NOMO-1 (cell line): ENCODE measurements at regions not wholly inside any gene's neighbourhood (a gene's known extent, or its start where the extent isn't known, plus 50 kb on each side); places are given as distances from the start of the nearest gene placed in this dataset.

Experiments
- DNase-seq, 2 experiments: peaks; one replicate each; lab custom pipeline; 2025; ENCODE audit not compliant: unreplicated experiment in 2 of 2; lab: John Stamatoyannopoulos, UW

DNA sequence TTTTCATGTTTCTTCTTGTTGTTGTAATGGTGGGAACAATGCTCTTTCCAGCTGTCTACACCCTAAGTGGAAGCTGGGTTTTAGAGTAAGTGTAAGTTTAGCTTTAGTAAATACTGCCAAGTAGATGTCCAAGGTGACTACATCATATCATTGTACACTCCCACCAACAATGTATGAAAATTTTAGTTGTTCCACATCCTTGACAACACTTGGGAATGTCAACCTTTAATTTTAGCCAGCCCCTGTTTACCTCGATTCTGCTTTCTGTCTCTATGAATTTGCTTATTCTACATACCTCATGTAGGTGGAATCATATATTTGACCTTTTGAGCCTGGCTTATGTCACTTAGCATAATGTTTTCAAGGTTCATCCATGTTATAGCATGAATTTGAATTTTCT, 93.0 kb downstream of the MTPAP start:
- no peak for DNase-seq

DNA sequence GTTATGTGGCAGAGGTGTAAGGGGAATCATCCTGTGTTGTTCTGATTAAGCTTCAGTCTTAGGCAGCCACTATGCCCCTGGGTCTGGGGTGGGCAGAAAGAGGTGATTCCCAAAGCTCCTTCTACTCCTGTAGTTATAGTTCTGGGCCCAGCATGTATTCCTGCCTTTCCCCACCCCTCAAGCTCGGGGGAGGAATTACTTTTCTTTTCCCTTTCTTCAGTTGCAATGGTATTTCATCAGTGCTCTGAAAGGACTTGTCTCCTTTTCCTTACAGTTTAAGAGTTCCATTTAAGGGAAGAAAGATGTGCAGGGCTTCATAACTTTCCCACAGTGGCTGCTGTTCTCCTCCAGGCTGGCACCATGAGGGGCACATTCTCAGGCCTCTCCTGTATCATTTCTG, 94.2 kb downstream of the MTPAP start:
- no peak for DNase-seq

DNA sequence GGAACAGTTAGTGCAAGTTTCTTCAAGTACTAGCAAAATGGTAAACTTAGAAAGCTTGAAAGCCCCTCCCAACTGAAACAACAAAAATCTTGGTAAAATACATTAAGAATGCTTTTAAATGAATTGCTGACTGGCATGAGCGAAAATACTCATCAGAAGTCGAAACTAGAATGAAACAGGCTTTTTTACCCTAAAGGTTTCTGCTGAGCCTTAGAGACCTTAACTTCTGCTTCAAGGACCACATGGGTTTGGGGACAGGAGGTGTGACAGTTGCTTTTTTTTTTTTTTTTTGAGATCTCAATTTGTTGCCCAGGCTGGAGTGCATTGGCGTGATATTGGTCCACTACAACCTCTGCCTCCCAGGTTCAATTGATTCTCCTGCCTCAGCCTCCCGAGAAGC, 100.3 kb downstream of the MTPAP start:
- no peak for DNase-seq

DNA sequence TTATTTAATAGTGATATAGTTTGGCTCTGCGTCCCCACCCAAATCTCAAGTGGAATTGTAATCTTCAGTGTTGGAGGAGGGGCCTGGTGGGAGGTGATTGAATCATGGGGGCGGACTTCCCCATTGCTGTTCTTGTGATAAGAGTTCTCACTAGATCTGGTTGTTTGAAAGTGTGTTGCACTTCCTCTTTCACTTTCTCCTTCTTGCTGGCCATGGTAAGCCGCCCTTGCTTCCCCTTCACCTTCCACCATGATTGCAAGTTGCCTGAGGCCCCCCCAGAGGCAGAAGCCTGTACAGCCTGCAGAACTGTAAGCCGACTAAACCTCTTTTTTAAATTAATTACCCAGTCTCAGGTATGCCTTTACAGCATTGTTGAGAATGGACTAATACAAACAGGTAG, 101.4 kb downstream of the MTPAP start:
- peak; percentile 41 to 69 for DNase-seq

DNA sequence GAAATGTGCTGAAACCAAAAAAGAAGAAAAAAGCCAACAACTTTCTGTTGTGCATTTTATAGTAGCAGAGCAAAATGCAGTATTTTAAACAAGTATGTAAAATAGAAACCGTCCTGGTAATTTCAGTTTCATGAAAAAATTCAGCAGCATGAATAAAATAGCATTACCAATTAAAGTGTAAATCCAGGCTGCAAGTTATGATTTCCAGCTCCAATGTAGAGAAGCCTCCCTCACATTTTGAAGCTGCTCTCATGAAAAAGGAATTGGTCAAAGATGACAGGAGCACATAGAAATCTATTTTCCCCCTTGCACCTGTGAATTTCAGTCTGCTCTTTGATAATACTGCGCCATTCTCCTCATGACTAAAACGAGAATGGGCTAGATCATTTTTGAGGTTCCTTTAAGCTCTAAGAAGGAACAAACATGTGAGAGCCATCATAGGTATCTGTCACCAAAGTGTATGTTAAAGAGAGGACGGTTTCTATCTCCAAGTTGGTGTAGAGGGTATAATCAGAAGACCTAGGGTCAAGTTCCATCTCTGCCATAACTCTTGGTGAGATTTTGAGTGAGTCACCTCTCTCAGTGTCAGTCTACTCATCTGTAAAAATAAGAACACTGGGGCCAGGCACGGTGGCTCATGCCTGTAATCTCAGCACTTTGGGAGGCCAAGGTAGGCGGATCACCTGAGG, 107.5 kb downstream of the MTPAP start:
- no peak for DNase-seq

DNA sequence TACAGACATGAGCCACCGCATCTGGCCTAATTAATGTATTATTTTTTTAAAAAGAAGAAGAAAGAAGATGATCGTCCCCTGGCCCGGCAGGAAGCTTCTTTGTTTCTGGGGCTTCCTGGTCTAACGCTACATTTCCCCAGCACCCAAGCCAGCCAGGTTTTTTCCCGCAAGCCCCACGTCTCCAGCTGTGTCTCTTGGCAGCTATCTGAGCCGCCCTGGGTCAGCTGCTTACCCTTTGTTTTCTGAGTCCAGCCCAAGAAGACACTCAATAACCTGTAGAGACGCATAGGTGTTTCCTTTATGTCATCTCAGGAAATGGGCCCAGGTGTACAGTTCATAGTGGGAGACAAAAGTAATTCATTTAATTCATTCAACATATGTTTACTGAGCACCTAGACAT, 110.2 kb downstream of the MTPAP start:
- no peak for DNase-seq

DNA sequence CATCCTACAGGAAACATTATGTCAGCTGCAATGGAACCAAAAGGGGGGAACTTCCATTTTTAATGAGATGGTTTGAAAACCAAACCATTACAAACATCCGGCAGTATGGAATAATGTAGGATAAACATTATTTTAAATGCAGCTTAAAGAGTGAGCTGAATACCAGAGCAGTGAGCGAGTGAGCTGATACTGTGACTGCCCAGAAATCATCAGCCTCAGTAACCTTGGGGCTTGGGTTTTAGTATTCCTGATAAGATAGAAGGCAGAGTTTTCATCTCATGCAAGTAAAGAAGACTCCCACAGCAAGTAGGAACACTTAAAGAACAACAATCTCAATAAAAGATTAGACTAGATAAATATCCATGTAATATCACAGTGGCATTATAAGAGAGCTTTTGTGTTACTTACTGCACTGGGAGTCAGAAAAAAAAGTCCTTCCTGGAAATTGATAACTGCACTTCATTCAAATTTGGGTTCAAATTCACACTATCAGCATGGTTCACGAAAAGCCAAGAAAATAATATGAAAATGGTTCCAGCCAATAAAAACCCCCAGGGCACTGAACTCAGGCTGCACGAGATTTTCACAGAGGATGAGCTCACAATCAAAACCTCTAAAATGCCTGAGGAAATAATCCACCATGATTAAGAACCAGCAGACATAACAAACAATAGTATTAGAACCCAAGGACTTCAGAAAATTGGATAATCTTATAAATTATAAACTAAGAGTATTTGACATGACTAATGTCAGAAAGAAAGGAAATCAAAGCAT, 115.7 kb downstream of the MTPAP start:
- DNase-seq, result no peak

DNA sequence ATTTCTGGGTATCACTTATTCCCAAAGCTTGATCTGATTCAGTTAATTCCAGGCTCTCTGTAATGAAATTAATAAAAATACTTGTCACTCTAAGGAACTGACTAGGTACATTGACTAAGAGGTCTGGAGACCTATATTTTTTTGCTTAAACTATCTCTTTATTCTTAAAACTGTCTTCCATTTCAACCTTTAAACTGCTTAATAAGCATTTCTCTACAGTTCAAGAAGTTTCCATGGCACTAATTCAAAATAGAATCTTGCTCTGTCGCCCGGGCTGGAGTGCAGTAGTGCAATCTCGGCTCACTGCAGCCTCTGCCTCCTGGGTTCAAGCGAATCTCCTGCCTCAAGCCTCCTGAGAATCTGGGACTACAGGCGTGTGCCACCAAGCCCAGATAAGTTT, 117.4 kb downstream of the MTPAP start:
- no peak for DNase-seq

DNA sequence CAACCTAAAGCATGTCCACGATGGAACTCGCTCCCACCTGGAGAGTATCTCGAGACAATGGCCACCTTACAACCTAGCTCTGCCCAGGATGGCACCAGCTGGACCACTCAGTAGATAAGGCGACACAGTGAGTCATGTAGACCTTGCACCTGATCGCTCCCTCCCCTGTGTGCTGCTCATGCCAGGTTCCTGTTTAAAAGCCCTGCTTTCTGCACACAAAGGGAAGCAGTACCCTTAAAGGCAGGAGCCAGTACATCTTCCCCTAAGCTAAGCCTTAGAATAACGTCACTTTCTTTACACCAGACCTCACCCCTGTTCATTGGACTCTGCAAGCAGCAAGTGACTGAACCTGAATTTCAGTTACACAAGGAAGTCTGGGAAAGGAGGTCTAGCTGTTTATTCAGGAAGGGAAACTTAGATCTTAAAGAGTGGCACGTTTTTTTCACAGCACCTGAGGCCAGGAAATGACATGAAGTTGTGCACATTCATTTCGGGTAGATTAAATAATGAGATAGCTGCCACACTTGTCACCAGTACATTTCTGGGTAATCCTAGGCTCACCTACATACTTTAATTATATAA, 117.9 kb downstream of the MTPAP start:
- DNase-seq, result peak; percentile 68 to 83

DNA sequence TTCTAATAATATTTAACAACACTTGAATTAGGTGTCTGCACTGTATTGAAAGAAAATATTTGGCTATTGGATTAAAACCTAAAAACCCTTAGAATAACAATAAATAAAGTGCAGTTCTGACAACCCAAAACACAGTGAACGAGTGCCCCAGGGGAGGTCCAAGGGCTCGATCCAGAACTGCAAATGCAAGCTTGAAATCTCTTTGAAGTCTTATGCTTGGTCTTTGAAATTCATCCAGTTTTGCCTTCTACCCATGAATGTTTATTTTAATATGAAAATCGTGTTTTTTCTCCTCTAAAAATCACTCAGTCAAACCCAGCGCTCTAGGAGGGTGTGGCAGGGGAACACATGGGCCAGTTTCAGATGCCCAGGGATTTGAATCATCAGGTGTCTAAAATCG, 119.5 kb downstream of the MTPAP start:
- DNase-seq, result no peak

DNA sequence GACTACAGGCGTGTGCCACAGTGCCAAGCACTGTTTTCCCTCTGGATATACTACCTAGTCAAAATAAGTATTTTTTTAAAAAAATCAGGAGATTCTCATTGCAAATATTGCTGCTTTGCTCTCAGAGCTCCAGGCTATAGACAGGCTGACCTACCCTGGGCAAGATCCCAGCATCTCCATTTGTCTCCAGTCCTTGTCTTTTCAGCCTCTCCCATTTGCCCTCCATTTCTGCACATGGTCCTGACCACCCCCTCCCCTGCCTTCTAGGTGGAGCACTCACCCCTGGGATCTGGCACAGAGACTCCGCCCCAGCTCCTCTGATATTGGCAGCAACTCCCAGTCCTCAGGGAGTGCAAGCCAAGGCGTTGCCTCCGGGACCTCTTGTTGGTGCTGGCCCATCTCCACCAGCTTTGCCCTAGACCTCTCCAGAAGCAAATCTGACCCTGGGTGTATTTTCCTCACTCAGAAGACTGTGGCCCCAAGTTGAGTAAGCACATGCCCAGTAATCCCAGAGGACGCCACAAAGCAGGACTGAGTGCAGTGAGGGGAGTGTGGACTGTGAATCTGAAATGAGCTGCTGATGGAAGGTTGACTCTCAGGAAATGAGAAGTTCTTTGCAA, 120.6 kb downstream of the MTPAP start:
- no peak for DNase-seq

DNA sequence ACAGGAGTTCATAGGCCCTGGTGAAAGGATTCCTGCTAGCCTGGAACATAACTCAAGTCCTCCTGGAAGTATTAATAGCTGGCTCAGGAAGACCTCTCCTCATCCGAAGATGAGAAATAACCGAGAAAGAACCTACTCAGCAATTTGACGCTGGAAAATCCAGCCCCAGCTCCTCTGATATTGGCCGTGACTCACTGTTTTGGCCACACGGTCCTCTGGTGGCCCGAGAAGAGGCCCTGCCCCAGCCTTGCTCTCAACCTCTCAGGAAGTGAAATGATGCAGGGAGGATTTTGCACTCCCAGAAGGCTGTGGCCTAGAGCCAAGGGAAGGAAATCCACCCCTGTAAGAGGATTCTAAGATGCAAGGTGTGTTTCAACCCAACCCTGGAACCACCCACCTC, 121.6 kb downstream of the MTPAP start:
- DNase-seq, result no peak

DNA sequence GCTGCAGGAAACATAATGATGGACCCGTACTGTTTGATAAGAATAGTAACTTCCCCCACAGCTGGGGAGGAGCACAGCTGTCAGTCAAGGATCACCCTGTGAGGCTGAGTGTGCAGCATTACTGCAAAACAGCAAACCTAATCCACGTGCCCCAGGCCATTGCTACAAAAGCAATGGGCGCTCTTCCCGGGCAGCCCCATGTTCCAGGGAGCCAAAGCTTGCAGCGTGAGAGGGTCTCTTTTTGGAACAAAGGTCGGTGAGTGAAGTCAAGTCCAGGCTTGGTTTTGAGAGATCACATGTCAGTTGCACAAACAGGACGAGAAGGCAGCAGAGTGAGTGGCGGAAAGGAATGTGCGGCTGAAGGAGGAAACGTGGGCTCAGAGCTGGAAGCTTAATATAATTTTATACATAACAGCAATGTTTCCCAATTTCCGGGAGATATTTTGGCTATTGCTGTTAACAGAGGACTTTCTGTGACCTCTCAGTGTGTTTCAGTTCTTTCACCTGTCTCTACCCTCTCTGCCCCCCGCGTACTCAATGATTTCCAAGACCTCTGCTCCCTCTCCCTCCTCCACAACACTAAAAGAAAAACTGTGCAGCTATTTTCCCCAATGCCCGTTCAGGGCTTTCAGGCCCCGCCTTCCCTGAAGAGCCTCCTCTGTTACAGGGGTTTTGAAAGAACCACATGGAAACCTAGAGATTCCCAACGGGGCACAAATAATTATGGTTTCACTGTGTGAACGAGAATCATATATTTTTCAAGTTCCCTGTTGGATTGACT, 128.9 kb downstream of the MTPAP start:
- peak; percentile 62 to 63 for DNase-seq

DNA sequence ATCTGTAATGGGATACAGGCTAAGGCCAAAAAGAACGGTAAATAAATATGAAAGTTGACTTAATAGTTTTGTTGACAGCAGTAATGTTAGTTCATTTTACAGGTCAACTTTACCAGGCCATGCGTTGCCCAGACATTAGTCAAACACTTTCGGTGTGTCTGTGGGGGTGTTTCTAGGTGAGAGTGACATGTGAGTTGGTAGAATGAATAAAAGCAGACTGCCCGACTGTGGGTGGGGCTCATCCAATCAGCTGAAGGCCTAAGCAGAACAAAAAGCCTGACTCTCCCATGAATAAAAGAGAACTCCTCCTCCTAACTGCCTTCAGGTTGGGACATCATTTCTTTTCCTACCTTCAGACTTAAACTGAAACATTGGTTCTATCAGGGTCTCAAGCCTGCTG, 132.3 kb downstream of the MTPAP start:
- DNase-seq, result no peak

DNA sequence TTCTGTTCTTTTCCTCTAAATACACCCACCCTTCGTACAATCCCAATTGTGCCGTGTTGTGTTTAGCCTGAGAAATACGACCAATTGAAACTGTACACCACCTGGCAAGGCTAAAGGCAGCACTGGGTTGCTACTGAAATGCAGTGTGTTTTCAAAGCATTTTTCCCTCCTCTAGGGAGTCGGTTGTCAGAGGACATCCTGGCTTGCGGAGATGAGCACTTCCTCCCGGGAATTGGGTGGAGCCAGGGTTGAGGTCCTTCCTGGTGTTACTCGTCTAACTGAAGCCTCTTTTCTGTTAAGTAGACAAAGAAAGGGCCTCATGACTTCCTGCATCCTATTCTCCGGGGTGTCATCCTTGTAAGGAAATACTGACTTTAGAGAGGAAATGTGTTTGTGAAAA, 133.5 kb downstream of the MTPAP start:
- no peak for DNase-seq

DNA sequence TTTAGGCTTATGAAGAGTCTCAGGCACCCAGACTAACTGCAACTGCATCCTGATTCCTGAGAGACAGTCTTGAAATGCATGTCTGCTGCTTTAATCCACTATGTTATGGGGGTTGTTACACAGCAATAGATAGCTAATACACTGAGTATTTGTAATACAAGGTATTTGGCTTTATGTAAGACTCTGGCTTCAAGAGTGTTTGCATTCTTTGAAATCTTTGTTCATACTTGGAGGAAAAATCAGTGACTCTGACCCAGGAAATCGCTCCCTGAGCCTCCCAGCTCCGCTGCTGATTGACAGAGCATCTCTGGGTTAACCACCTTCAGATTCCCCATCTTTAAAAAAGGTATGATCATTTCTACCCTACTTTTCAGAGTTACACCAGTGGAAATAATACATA, 133.9 kb downstream of the MTPAP start:
- DNase-seq, result no peak

DNA sequence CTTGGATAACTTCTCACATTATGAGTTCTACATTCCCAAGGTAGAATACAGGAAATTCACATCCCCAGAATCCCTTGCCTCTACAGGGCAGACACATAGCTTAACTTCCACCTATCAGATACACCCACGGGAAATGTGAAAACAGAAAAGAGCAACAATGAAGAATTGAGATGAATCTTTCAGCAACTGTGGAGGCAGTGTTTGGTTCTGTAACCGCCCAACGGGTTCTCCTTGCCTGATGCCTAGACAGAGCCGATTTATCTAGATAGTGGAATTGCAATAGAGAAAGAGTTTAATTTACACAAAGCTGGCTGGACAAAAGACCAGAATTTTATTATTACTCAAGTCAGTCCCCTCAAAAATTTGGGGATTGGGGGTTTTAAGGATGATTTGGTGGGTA, 138.8 kb downstream of the MTPAP start:
- DNase-seq, result no peak

DNA sequence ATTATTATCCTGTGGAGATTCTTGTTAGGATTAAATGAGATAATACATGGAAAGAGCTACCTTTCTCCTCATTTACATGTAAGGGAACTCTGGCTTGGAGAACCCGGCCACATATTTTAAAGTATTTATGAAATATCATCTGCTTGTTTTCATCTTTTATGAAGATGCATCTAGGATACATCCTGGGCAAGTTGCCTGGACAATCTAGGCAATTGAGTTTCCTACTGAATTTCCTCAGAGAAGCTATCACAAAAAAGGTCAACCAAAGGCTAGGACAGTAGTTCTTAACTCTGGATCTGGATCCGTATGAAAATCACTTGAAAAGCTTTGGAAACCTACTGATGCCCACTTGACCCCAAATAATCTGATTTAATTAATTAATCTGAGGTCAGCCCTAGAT, 140.7 kb downstream of the MTPAP start:
- DNase-seq, result no peak

DNA sequence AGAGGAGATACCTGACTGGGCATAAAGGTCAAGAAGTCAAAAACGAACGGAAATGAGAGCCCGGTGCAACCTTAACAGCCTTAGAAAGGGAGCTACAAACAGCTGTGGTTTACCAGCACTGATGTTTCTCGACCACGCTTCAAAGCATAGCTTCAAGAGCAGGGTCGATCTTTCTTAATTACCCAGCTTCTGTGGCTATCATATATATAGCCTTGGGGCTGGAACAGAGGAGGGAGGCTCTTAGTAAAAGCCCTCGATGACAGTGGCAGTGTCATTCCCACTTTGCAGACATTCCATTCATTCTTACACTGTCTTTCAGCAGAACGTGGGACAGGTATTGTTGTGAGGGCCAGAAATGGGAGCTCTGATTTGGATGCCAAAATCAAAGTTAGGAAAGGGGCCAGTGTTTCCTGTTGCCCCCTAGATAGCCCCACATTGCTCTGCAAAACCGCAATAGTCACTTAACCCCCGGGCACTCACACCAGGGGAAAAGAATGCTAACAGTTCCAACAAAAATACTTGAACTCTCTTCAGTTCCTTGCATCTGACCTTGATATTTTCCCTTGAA, 141.5 kb downstream of the MTPAP start:
- DNase-seq, result no peak

DNA sequence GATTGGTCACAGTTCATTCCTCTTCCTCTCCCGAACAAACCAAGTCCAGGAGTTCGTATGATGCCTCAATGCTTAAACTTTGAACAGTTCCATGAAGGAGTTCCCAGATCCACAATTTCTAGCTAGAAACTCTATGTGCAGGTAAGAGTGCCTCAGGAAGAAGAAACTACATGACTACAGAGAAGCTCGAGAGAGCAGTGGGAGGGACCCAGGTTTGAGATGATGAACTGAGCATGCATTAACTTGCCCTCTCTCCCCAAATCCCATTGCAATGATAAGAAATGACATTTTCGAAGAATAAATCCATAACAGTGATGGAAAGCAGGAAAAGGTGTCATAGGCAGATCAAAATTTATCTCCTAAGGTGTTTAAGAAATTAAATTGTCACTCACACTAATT, 140.6 kb upstream of the JCAD start:
- no peak for DNase-seq
